ENCODE measurements at regions not wholly inside any gene's neighbourhood (a gene's known extent, or its start where the extent isn't known, plus 50 kb on each side); places are given as distances from the start of the nearest gene placed in this dataset.
"Not testable (repeated sequence)": the region's sequence is repeated elsewhere in the genome, so short reads cannot be mapped to it uniquely, and the experiment has no call there.

DNA sequence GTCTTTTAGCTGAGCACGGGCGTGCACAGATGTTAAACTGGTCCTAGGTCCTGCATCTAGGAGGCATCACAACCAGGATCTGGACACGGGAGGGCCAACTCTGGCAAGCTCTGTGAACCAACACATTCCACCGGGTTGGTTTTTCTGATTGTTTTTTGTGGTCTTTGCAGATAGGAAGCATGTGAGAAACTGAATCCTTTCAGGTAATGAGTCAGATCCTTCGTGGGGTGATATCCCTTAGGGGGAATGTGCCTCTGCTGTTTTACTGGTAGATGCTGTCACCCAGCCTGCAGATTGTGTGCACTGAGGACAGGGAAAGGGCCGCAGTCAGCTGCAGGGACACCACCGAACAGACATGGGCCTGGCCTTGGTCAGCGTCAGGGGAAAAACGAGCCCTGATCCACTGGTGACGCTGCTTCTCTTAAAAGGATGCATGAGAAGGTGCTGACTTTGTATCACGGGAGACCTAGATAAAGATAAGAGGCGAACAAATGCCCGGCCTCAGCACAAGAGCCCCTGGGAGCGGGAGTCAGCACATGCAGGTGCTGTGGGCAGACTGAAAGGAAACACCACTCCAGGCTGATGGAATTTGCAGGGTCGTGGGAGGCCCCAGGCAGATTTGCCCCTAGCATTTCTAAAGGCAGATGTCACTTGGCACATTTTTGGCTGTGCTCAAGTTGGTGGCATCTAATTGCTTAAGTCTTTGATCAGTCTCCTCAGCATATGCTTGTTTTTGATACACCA is 51.1 kb downstream of the DOP1B start:
- DNase-seq = no peak

- DNase-seq = no peak
Measured at GRCh38 chr21:36208326-36209013, 51.8 kb downstream of the DOP1B start.

DNA sequence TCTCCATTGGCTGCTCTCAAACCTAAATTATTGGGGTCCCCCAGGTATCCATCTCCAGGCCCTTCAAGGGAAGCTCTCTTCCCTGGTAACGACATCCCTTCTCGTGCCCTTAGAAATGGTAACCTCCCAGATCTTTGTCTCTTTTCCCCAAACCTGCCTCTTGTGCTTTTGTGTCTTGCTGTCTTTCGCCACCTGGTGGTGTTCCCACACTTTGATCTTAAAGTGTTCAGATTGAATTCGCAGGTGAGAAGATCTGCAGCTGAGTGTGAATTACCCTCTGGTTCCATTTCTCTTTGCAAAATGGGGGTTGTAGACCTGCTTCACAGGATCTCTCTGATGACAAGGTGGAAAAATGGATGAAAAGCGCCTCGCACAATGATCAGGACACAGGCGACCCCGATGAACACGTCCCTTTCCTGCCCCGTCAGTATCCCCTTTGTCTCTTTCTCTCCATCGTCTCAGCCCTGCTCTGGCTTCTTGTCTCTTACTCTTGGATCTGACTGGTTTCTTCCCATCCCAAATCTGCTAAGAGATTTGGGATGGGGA is 53.1 kb downstream of the DOP1B start:
- no peak for DNase-seq

DNA sequence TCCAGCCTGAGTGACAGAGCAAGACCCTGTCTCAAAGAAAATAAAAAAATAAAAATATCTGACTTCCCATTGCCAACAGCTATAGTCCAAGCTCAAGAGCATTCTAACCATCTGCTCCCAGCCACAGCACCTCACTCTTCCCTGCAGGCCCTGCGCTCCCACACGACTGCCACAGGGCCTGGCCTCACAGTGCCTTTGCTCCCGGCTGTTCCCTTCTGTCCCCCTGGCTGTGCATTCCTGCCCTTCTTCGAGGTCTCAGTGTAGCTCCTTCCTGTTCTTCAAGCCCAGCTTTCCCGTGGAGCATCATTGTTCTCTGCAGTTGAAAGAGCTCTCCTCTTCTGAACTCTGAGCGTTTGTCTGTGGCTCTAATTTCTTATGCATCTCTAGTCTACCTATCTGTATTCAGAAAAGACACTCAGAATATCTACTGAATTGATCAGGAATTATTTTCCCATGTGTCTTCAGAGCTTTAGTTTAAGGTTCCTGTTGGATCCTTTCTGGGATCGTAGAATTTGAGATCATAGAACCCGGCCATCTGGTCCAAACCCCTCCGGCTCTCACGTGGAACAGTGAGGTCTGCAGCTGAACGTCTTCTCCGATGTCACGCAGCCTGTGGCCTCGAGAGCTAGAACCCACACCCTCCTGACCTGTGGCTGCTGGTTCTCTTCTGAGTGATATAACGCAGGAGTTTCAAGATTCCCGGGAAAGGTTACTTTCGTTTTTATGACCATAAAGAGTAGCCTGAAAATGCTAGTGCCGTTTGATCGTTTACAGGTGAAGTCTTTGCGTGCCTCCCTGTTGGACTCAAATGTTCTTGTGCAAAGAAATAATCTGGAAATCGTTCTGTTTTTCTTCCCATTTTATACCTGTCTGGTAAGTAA is 54.4 kb downstream of the DOP1B start:
- DNase-seq = no peak

DNA sequence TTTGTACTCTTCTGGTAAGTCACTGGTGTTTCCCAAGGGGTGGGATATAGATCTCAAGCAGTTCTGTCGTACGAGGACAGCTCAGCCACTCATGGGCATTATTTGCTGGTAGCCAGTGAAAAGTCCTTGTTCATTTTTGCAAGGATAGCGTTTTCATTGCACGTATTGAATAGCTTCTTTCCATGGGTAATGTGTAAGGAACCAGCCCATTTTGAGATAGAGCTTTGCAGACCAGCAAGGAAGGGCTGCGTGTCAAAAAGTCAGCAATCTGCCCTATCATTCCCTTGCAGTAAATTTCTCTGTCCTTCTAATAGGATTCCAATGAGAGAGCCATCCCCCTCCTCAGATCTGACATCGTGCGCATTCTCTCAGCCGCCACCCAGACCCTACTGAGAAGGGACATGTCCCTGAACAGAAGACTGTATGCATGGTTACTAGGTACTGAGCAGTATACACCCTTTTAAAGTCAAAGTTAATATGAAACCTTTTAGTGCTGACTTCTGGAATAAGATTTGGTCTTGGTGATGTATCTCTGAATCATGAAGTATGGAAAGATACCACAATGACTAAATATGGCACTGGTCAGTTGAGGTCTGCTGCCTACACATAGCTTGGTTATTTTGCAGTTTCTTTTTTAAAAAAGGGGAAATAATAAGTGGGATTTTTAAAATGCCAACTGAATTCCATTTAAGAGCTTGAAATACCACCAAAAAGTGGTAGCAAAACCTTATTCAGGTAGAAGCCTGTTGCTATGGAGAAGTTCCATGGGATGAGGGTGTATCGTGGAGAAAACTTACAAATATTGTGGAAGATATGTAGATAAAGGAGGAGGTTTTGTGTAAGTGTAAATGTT is 55.3 kb downstream of the DOP1B start:
- no peak for DNase-seq

DNA sequence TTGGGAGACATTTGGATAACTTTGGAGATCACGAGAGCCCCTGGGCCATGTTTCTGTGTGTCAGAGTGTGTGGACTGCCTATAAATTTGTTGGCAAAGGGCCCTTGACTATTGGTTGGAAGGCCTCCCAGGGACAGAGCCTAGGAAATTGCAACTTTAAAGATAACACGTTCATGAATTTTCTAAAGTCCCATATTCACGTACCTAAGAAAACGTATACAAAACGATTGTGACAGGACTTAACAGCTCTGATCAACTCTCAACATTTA is 55.8 kb downstream of the DOP1B start:
- no peak for DNase-seq

DNA sequence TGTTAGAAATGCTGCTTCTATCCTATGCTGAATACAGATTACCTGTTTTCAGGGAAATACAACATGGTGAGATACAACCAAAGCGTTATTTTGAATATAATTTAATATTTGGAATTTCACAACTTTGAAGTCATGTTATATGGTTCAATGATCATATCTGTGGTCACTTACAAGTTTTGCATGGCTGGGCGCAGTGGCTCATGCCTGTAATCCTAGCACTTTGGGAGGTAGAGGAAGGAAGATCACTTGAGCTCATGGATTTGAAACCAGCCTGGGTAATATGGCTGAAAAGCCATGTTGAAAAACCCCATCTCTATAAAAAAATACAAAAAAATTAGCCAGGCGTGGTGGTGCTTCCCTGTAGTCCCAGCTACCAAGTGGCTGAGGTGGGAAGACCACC is 57.9 kb downstream of the DOP1B start:
- no peak for DNase-seq

GRCh38 chr21:36217743-36218142 is 61.1 kb downstream of the DOP1B start:
- DNase-seq = no peak

DNA sequence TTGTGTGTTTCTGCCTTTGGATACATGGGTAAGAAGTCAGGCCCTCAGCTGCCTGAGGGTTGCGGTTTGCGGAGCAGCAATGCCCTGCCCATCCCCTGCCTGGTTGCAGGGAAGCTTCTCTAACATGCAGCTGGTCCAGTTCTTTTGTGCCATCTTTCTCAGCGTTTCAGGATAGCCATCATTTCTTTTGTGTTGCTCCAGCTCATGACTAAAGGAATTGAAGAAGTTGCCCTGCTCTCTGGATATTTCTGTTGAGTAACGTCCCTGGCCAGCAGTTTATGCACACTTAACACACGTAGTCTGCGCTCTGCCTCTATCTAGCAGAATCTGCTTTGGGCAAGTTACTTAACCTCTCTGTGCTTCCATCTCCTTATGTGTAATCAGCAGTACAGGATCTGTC is 62.1 kb downstream of the DOP1B start:
- no peak for DNase-seq

DNA sequence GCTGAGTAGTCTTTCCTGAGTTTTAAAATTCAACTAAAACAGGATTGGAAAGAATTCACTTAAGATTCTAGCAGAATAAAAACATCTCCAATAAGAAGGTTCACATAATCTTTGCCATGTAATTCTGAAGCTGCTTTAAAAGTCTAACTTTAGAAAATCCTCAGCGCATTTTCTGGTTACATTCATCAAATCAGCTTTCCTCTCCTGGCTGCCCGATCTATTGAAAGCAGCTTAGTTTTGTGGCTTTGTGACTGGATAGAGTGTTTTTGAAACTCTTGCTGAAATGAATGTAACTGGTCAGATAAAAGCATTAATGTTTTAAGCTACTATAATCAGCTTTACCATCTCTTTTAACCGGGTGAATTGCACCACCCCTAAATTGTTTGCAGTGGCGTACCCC is 66.8 kb downstream of the DOP1B start:
- DNase-seq = no peak

- DNase-seq = no peak
Measured at GRCh38 chr21:36229181-36229580, 72.6 kb downstream of the DOP1B start.

GRCh38 chr21:36231444-36231843 is 74.8 kb downstream of the DOP1B start:
- not testable (repeated sequence) for DNase-seq

DNA sequence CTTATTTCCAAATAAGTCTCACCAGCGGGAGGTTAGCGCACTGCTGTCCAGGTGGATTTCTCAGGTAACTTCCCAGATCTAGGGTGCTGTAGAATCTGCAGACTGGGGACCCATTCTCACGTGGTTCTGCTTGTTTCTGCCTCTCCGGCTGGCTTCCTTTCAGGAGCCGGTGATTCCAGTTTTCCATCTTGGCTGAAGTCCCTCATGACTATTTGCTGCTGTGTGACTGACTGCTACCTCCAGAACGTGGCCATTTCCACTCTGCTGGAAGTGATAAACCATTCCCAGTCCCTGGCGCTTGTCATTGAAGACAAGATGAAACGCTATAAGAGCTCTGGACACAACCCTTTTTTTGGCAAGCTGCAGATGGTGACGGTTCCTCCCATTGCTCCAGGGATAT is 76.0 kb downstream of the DOP1B start:
- DNase-seq = no peak

GRCh38 chr21:36235058-36235582 is 78.5 kb downstream of the DOP1B start:
- DNase-seq = no peak

GRCh38 chr21:36236052-36236730 is 79.6 kb downstream of the DOP1B start:
- DNase-seq = no peak

DNA sequence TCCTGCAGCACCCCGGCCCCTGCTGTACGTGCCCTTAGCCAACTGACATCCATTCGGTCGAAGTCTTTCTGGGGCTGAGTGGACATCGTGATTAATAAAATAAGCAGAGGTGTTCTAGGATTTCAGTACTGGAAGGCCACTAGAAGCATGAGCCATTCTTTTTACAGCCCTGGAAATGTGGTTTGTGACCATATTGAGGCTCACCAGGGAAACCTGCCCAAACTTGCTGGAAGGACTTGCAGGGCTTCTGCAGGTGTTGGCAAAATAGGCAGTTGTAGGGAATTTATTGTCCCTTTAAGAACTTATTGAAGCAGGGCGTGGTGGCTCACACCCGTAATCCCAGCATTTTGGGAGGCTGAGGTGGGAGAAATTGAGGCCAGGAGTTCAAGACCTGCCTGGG is 80.8 kb downstream of the DOP1B start:
- DNase-seq = no peak

- DNase-seq = no peak
Measured at GRCh38 chr21:36239585-36239984, 80.4 kb upstream of the MORC3 start.

- DNase-seq = no peak
Measured at GRCh38 chr21:36241717-36242116, 78.3 kb upstream of the MORC3 start.

- no peak for DNase-seq
Measured at GRCh38 chr21:36245115-36245514, 74.9 kb upstream of the MORC3 start.

- DNase-seq = no peak
Measured at GRCh38 chr21:36245649-36246048, 74.3 kb upstream of the MORC3 start.

- no peak for DNase-seq
Measured at GRCh38 chr21:36246080-36246631, 73.8 kb upstream of the MORC3 start.

Data from 8988T (cell line).